Common myeloid progenitor, CD34-positive (primary cell): ENCODE measurements at regions not wholly inside any gene's neighbourhood (a gene's known extent, or its start where the extent isn't known, plus 50 kb on each side); places are given as distances from the start of the nearest gene placed in this dataset.

ENCODE experiments used
- CTCF ChIA-PET: fragments of 350-600 bp; sonication (Branson Sonifier 250); formaldehyde crosslinking; loops from one replicate; lab custom pipeline; 2021; ENCODE audit warnings: antibody characterized with exemption; lab: Charles Lee
- POLR2A ChIA-PET: fragments of 350-600 bp; sonication (Branson Sonifier 250); formaldehyde crosslinking; loops from one replicate; lab custom pipeline; 2021; ENCODE audit warnings: antibody characterized with exemption; lab: Charles Lee
- DNase-seq, 3 donors: peaks; one replicate each; pipeline versions ENCODE4 v3.0.0 to v3.0.0-alpha.2; 2013
- H3K27ac ChIP-seq, 2 experiments: 1 replicate in 1 of 2; 2 replicates in 1 of 2; pipeline ENCODE4 v1.7.0; 2013; ENCODE audit warnings: inconsistent platforms in 2 of 2, low read length in 2 of 2, mild to moderate bottlenecking in 2 of 2, low read depth in 1 of 2, moderate library complexity in 1 of 2; ENCODE audit not compliant: severe bottlenecking in 2 of 2, insufficient read depth in 1 of 2, poor library complexity in 1 of 2
- H3K27me3 ChIP-seq, 5 experiments: replicated peaks in 2 of 5; 1 replicate in 3 of 5; 2 replicates in 2 of 5; pipeline versions ENCODE4 v1.6.1 to v1.7.0; 2013; ENCODE audit warnings: low read length in 4 of 5, mild to moderate bottlenecking in 2 of 5, moderate library complexity in 2 of 5, inconsistent platforms in 1 of 5; ENCODE audit not compliant: insufficient read depth in 5 of 5, control insufficient read depth in 4 of 5
- H3K36me3 ChIP-seq, 4 experiments: 1 replicate in 2 of 4; 2 replicates in 2 of 4; pipeline versions ENCODE4 v1.6.1 to v1.7.0; 2013; ENCODE audit warnings: low read length in 3 of 4, control low read depth in 1 of 4, mild to moderate bottlenecking in 1 of 4; ENCODE audit not compliant: control insufficient read depth in 4 of 4, insufficient read depth in 4 of 4
- H3K4me1 ChIP-seq, 4 experiments: 1 replicate in 3 of 4; 2 replicates in 1 of 4; pipeline versions ENCODE4 v1.6.1 to v1.7.1; 2013; ENCODE audit warnings: low read length in 3 of 4, mild to moderate bottlenecking in 3 of 4, control low read depth in 1 of 4, inconsistent platforms in 1 of 4, moderate library complexity in 1 of 4; ENCODE audit not compliant: control insufficient read depth in 4 of 4, insufficient read depth in 4 of 4; ENCODE audit errors: control extremely low read depth in 1 of 4
- H3K4me3 ChIP-seq, 7 experiments: 1 replicate in 4 of 7; 2 replicates in 3 of 7; pipeline versions ENCODE4 v1.5.1 to v1.7.0; 2013; ENCODE audit warnings: mild to moderate bottlenecking in 7 of 7, low read length in 6 of 7, moderate library complexity in 6 of 7, inconsistent platforms in 2 of 7, low read depth in 2 of 7, control low read depth in 1 of 7; ENCODE audit not compliant: insufficient read depth in 4 of 7, control insufficient read depth in 1 of 7; ENCODE audit errors: extremely low read depth in 1 of 7
- H3K9me3 ChIP-seq, 5 experiments: 1 replicate in 4 of 5; 2 replicates in 1 of 5; pipeline versions ENCODE4 v1.6.1 to v1.7.1; 2013; ENCODE audit warnings: low read length in 4 of 5, mild to moderate bottlenecking in 2 of 5, inconsistent platforms in 1 of 5, low read depth in 1 of 5, moderate library complexity in 1 of 5; ENCODE audit not compliant: control insufficient read depth in 4 of 5, insufficient read depth in 2 of 5; ENCODE audit errors: control extremely low read depth in 1 of 5
- WGBS: methylation state at CpG from one replicate; pipeline ENCODE4 v1.1.5; 2013; ENCODE audit not compliant: insufficient coverage; 5-methylcytosine and 5-hydroxymethylcytosine counted together

DNA sequence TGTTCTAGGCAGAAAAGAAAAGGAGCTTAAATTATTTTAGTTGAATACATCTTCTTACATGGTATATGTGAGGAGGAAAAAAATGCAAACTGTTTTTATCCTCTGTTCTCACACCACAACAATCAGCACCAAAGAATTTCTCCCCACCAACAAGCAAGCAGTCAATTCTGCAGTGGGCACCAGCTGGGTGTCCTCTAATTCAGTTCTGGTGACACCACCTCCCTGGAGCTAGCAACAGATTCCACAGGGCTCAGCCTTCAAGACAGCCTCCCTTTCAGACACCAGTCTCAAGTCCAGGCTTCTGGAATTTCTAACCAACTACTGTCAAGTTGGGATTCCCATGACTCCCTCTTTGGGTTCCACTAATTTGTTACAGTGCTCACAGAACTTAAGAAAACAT, 490.2 kb upstream of the IGFBP3 start:
- ChIA-PET CTCF (no interaction called here), POLR2A (no interaction called here)
- Histone ChIP-seq H3K36me3 (no peaks in the 10 kb centered on the region), H3K27ac (no peak overlapping the region), H3K27me3 (no peaks in the 10 kb centered on the region), H3K4me1 (no peaks in the 10 kb centered on the region), H3K9me3 (no peaks in the 10 kb centered on the region), H3K4me3 (no peak overlapping the region)
- no peak for DNase-seq

DNA sequence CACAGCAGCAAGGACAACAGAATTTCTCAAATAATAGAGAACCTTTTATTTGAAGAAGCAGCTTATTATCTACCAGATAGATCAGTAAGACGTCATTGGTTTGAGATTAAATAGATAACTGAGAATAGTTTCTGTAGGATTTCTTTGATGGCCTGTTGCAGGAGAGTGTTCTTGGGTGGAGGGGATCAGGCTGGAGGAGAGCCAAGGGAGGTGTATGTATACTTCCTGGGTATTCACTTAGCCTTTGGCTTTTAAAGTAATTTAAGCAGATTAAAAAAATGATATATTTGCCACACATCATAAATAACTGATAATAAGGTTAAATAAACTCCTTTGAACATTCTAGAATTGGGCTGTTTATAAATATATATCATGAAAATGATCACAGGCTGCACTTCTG, 486.1 kb upstream of the IGFBP3 start:
- WGBS, result 50% methylated on average over 1 of the region's 1 CpG
- Histone ChIP-seq H3K9me3 (no peaks in the 10 kb centered on the region), H3K27me3 (no peaks in the 10 kb centered on the region), H3K4me3 (no peak overlapping the region), H3K36me3 (no peaks in the 10 kb centered on the region), H3K27ac (no peak overlapping the region), H3K4me1 (no peaks in the 10 kb centered on the region)
- POLR2A ChIA-PET, result no interaction called here
- CTCF ChIA-PET, result no interaction called here
- DNase-seq, result no peak

DNA sequence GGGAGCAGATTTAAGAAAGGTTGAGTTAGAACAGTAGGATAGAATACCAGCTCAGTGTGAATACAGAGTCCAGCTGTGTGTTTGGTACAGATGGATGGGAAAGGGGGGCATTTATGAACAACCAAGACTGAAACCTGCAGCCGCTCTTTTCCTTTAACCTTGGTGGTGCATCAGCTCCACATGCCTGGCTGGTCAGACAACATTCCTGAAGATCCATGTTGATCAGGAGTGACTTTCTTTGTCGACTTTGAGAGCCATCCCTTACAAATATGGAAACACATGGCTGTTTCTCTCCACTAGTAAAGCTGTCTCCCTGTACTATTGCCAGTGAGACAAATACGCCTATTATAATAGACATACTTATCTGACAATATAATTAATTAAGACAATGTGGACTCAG, 476.5 kb upstream of the IGFBP3 start:
- no peaks in the 10 kb centered on the region for H3K27me3 ChIP-seq
- CTCF ChIA-PET, result no interaction called here
- no peaks in the 10 kb centered on the region for H3K36me3 ChIP-seq
- H3K4me3 ChIP-seq, result no peak overlapping the region
- no peak overlapping the region for H3K27ac ChIP-seq
- POLR2A ChIA-PET, result no interaction called here
- H3K4me1 ChIP-seq, result no peaks in the 10 kb centered on the region
- no peak for DNase-seq
- H3K9me3 ChIP-seq, result no peaks in the 10 kb centered on the region
- 50% methylated on average over 2 of the region's 3 CpGs for WGBS

DNA sequence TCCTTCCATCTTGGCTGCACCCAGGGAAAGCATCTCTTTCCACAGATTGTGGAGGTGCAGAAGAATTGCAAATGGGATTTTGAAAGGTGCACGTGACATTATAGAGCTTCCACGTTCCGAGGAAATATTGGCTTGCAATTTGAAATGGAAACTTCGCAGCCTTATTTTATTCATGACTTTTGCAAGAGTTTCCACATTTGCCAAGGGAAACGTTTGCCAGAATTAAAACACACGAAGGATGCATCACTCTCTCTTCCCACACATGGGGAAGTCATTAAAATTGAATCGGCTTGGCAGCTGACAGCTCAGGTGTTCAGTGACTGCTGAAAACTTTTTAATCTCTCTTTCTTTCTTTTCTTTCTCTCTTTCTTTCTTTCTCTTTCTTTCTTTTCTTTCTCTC, 475.4 kb upstream of the IGFBP3 start:
- POLR2A ChIA-PET, result no interaction called here

DNA sequence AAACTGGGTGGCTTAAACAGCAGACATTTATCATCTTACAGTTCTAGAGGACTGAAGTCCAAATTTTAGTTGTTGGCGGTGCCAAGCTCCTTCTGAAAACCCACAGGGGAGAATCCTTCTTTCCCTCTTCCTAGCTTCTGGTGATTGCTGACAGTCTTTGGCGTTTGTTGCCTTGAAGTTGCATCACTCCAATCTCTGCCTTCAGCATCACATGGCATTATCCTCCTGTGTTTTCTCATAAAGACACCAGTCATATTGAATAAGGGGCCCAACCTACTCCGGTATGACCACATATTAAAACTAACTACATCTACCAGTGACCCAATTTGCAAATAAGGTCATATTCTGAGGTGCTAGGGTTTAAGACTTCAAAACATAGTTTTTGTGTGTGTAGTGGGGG, 472.1 kb upstream of the IGFBP3 start:
- CTCF ChIA-PET, result no interaction called here
- no peak for DNase-seq
- H3K27me3 ChIP-seq, result no peaks in the 10 kb centered on the region
- H3K4me3 ChIP-seq, result no peak overlapping the region
- peaks cover 0 to 4% (median 0%) of the 10 kb centered on the region in 5 experiments for H3K9me3 ChIP-seq
- no peak overlapping the region for H3K27ac ChIP-seq
- POLR2A ChIA-PET, result no interaction called here
- H3K4me1 ChIP-seq, result no peaks in the 10 kb centered on the region
- no peaks in the 10 kb centered on the region for H3K36me3 ChIP-seq
- WGBS, result 100% methylated on average over 2 of the region's 3 CpGs

More for the DNA sequence above, 475.4 kb upstream of the IGFBP3 start:
- no peak overlapping the region for H3K4me3 ChIP-seq
- H3K27me3 ChIP-seq, result no peaks in the 10 kb centered on the region
- CTCF ChIA-PET, result no interaction called here
- WGBS, result 88% methylated on average over 7 of the region's 7 CpGs
- H3K4me1 ChIP-seq, result no peaks in the 10 kb centered on the region
- H3K36me3 ChIP-seq, result no peaks in the 10 kb centered on the region
- DNase-seq, result no peak
- H3K27ac ChIP-seq, result no peak overlapping the region
- no peaks in the 10 kb centered on the region for H3K9me3 ChIP-seq

DNA sequence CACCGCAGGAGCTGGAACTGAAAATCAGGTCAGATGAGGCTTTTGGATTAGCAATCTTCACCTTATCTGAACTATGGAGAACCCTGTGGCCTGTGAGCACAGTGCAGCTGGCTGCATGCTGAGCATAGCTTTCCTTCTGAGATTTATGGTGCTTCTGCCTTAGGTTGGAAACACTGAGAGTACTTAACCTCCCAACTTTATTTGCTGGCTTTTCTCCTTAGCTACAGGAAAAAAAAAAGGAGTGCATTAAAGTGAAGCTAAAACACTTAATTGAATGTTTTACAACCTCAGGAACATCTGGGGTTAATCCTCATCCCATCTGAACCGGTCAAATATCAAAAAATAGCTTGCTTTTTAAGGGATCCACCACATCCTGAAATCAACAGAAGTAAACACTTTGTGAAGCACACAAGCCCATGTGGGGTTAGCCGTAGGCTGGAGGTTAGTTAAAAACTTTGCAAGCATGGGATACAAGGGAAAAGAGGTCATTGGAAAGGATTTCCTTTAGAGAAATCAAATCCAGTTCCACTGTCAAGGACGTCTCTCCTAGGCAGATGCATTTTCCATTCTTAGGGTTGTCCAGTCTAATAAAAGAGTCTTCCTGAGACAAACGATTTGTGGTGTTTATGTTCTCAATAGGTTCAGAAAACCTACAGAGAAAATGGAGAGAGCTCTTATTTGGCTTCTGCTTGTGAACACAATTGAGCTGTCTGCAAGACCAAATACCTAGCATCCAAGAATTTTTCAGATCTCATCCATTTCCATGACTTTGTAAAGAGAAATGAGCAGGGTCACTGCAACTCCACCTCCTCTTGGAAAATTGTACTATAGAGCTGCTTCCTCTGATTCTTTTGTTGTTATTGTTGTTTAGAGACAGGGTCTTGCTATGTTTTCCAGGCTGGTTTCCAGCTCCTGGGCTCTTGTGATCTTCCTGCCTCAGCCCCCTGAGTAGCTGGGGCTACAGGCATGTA, 470.4 kb upstream of the IGFBP3 start:
- CTCF ChIA-PET, result no interaction called here
- H3K4me1 ChIP-seq, result no peaks in the 10 kb centered on the region
- WGBS, result 46% methylated on average over 4 of the region's 5 CpGs

DNA sequence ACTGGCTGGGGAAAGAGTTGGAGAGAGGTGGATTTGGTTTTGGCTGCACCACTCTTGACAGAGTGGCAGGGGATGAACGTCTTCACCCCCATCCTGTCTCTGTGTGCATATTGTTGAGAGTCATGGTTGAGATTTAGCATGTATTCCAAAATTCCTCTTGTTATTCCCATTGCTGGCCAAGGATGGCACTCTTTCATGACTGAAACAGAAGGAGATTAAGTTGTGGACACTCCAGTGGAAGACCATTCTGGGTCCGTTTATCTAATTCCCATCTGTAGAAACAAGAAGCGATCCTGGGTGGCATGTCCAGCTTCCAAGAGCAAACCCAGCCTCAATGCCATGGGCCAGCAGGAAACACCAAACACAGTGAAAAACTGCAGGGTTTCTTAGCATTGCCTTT, 469.0 kb upstream of the IGFBP3 start:
- Histone ChIP-seq H3K27ac (no peak overlapping the region), H3K4me1 (no peaks in the 10 kb centered on the region), H3K4me3 (no peak overlapping the region), H3K36me3 (no peaks in the 10 kb centered on the region), H3K9me3 (peaks cover 0 to 4% (median 0%) of the 10 kb centered on the region in 5 experiments), H3K27me3 (no peaks in the 10 kb centered on the region)
- ChIA-PET CTCF (no interaction called here), POLR2A (no interaction called here)
- no peak for DNase-seq
- WGBS, result 92% methylated on average over 3 of the region's 3 CpGs

More for the DNA sequence above, 470.4 kb upstream of the IGFBP3 start:
- POLR2A ChIA-PET, result no interaction called here
- H3K27me3 ChIP-seq, result no peaks in the 10 kb centered on the region
- no peak for DNase-seq
- peaks cover 0 to 4% (median 0%) of the 10 kb centered on the region in 5 experiments for H3K9me3 ChIP-seq
- no peak overlapping the region for H3K27ac ChIP-seq
- H3K4me3 ChIP-seq, result no peak overlapping the region
- no peaks in the 10 kb centered on the region for H3K36me3 ChIP-seq
